Femur (tissue), 1 donor: ENCODE measurements at regions not wholly inside any gene's neighbourhood (a gene's known extent, or its start where the extent isn't known, plus 50 kb on each side); places are given as distances from the start of the nearest gene placed in this dataset.

Experiments
- DNase-seq: peaks from one replicate; pipeline ENCODE4 v3.0.0-alpha.2; 2017

DNA sequence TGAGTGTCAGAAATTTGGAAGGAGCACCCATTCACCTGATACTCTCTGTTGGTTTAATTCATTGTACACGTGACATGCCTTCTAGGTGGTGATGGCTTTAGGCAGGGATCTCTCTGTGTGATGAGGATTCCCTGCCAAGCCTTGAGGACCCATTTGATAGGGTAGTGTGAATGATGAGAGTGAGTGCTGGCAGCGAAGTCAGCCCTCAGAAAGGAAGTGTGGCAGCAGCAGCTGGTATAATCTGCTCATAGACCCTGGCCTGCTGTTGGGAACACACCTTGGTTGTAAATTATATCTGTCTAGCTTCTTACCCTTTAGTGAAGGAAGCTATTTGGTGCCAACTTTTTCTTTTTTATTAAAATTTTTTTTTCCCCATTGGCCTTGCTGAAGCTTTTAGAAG, 164.5 kb downstream of the HAUS1 start:
- no peak for DNase-seq

DNA sequence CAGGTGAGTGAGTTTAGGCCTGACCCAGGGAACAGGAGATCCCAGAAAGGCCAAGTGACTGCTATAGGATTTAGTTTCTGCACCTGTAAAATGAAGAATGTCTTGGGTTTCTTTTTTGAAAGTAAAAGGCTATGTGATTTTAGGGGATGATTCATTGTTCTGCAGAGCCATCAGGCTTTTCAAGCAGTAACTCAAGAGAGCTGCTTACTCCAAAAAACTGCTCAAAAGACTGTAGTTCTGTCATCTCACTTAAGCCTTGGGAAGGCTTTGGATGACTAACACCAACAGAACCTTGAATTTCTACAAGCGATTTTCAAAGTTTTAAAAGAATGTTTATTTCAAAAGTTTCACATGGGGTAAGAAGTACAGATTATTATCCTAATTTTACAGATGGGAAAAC, 165.1 kb downstream of the HAUS1 start:
- no peak for DNase-seq

GRCh38 chr18:46271488-46271887, 167.3 kb downstream of the HAUS1 start:
- DNase-seq: no peak

GRCh38 chr18:46273861-46274260, 169.7 kb downstream of the HAUS1 start:
- DNase-seq: no peak

DNA sequence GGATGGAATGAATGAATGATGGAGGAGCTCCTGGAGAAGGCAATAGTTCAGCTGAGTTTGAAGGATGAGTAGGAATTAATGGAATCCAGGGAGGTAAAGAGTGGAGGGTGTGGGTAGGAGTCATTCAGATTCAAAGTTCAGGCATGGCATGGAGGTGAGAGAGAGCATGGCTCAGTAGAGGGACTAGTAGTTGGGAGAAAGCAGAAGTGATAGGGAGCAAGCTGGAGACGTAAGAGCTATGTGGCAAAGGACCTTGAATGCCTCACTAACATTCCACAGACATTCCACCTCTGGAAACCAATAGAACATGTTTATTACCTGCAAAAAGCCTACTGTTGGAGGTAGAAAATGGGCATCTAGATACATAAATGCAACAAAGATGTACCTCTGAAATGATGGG, 170.1 kb downstream of the HAUS1 start:
- DNase-seq: no peak

- no peak for DNase-seq
Measured at GRCh38 chr18:46275370-46275769, 171.2 kb downstream of the HAUS1 start.

DNA sequence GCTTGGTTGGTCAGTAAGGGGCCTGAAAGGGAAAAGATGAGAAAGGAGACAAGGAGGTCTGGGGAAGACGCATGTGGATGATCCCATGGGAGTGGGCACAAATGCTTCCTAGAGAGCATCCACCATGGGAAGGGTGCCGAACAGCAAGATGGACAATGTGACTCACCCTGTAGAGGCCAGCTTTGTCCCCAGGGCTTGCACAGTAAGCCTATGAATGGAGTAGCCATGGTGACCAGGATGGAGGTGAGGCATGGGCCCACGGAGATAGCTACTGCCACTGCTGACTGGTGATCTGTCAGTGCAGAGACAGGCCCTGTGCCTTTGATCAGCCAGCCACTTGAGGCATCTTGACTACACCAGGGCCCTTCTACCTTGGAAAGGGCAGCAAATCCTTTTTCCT, 172.6 kb downstream of the HAUS1 start:
- DNase-seq: no peak

DNA sequence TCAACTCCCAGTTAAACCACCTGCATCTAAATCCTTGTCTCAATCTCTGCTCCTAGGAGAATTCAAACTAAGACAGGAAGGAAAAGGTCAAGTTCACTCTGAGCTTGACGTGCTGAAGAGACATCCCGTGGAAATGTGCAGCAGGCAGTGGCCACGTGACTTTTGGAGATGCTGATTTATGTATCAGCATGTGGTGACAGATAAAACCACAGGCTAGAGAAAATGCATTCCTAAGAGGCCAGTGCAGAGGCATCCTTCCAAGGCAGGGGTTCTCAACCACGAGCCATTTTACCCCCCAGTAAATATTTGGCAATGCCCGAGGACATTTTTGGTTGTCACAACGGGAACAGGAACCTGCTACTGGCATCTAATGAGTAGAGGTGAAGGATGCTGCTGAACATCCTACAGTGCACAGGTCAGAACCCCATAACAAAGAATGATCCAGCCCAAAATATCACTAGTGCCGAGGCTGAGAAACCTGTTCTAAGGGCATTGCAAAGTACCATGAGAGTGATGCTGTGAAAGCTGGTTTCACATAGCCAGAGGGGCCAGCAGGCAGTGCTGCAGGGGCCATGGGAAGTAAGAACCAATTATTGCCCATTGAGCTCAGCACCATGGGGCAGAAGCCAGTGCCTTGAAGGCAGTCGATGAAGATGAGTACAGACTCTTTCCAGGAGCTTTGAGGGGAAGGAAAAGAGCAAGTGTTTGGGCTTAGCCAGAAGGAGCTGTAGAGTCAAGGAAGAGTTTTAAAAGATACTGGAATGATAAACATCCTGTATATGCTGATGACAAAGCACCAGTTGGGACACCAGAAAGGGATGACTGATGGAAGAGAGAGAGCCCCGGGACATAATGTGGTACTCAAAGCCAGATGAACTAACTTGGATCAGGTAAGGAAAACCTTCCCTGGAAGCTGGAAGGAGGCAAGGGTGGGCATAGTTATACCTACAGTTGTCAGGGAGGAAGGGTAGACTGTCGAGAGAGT, 174.6 kb downstream of the HAUS1 start:
- no peak for DNase-seq

DNA sequence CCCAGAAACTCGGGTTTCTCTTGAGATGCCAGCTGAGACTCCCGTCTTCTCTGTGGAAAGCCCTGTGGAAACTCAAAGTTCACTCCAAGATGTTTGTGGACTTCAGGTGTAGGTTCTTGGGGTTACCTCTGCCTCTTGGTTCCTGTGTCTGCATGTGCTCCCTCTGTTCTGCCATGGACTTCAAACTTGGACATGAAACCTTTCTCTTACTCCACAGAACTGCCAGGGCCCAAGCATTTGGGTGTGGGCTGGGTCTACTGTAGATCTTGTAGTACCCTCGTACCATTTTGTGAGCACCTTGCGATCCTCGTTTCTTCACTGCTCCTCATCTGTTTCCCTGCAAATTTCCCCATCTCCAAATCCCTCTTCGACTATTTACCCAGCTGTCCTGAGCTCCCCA, 175.5 kb downstream of the HAUS1 start:
- DNase-seq: no peak

GRCh38 chr18:46281185-46282176, 177.3 kb downstream of the HAUS1 start:
- peak; percentile 82 for DNase-seq

- DNase-seq: no peak
Measured at GRCh38 chr18:46282177-46282570, 178.0 kb downstream of the HAUS1 start.

- DNase-seq: no peak
Measured at GRCh38 chr18:46282646-46283045, 178.5 kb downstream of the HAUS1 start.

DNA sequence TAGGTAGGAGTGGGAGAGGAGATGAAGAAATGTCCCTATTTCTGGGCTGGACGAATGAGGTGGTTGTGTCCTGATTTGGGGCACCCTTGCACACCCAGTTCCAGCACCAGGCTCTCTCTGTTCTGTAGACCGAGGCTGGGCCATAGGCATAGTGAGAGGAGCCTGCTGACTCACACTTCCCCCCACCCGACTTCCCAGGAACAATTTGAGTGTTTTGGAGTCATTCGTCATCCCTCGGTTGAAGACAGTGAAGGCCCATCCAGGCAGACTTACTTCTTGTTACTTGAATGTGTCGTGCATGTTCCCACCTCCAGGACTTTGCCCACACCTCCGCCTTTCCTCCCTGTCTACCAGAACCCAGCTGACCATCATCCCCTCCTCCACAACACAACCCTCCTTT, 179.1 kb downstream of the HAUS1 start:
- DNase-seq: no peak

DNA sequence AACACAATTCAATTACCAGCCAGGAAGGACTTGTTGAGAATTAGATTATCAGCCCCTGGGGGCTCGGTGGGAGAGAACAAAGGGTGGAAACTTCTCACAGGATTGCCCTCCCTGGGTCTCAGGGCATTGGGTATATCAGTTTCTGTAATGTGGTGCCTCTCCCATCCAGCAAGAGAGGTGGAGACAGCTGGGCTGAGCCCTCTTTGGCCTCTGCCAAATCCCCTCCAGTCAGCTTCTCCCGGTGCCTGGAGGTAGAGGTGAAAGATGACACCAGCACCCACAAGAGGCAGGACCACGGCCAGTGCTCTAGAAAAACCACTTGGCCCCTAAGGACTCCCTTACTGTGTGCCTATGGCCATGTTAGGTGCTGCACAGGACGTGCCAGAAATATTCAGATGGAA, 179.7 kb downstream of the HAUS1 start:
- peak; percentile 35 for DNase-seq

DNA sequence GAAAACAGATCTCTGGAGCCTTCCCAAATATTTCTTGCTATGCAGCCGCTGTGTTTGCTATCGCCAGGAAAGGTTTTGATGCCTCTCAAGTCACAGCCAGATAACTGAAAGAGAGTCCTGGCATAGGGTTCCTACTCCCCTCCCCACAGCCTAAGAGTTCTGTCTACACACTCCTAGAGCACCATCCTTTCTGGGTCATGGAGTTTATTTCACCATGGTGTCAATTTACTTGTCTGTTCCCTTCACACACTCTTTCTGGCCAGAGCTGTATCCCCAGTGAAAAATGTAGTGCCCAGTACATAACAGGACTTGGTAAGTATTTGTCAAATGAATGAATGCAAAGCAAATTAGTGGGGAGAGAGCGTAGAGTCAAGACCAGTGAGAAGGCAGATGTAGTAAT, 185.3 kb downstream of the HAUS1 start:
- no peak for DNase-seq

DNA sequence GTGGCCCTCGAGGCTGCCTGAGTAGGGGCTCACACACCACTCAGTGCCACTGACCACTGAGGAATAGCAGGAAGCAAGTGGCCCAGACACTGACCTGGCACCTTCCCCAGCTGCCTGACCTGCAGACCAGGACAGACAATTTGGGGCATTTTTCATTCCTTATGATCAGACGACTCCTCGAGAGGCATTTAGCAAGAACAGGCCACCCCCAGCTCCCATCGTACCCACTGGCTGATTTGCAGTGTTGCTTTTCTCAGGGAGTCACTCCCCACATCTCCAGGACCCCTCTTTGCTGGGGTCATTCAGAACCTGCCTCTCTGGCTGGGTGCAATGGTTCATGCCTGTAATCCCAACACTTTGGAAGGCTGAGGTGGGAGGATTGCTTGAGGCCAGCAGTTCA, 185.7 kb downstream of the HAUS1 start:
- DNase-seq: peak; percentile 8

GRCh38 chr18:46290440-46291020, 186.3 kb downstream of the HAUS1 start:
- DNase-seq: no peak

GRCh38 chr18:46291149-46291548, 187.0 kb downstream of the HAUS1 start:
- peak; percentile 22 for DNase-seq

DNA sequence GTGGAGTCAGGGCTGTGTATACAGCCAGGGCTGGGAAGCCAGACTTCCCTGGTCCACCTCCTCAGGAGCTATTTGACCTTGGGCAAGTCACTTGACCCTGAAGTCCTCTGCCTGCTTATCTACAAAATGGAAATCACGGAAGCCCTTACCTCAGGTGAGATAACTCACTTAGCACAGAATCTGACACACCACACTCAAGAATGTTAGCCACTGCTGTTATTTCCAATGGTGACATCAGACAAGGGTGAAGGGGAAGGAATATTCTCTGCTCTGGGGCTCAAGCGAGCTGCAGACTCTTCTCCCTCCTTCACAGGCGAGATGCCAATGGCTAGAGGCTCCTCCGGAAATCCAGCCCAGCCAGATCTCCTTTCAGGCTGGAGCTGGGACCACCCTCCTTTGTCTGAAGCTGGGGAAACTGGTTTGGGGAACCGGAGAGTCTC, 189.6 kb downstream of the HAUS1 start:
- DNase-seq: peak; percentile 44

- DNase-seq: no peak
Measured at GRCh38 chr18:46294318-46294717, 190.1 kb downstream of the HAUS1 start.

GRCh38 chr18:46294751-46295150, 190.6 kb downstream of the HAUS1 start:
- no peak for DNase-seq

DNA sequence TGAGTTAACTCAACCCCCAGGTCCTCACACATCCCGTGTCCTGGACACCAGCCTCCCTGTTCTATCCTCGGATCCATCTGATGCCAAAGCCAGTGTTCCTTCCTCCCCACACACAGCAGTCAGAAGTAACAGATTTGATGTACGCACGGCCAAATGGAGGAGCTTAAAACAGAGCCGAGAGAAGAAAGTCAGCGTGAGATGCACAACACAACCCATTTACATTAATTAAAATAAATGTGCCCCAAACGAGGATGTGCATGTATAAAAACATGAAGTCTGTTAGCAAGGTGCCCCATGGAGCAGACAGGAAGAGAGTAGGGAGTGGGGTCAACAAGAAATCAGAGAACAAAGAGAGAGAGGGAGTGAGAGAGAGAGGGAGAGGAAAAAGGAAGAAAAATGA, 191.2 kb downstream of the HAUS1 start:
- no peak for DNase-seq

- peak; percentile 8 for DNase-seq
Measured at GRCh38 chr18:46296656-46297055, 192.5 kb downstream of the HAUS1 start.
